ENCODE measurements at regions not wholly inside any gene's neighbourhood (a gene's known extent, or its start where the extent isn't known, plus 50 kb on each side); places are given as distances from the start of the nearest gene placed in this dataset.

DNA sequence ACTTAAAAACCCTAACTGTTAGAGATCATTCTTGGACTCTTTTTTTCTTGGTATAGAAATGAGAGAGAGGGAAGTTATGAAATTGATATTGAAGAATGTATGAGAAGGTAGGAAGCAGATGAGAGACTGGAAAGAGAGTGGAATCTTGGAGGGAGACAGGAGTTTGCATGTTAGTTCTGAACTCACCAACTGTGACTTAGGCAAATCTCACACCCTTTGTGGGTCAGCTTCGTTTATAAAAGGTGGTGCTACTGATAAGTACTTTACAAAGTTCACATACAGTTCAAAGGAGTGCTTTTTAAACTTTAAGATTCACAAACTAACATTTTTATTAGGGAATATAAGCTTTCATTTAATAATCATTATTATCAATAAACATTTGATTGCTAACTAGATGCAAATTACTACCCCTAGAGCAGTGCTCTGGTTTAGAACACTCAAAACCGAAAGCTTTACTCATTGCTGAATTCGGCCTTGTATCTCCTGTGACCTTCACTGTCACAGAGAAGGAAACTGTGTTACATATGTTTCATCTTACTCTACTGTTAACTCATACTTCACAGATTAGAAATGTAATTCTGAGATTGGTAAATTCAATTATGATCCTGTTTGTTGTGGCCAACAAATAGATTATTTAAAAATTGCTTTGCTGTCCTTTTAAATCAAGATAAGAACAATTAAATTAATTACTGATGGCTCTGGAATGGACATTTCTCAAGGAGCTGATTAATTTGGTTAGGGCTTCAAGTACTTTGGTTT, 143.2 kb downstream of the RMI1 start:
- no peak for DNase-seq (ENCODE audit: low spot score in 2 of 2)
- TF ChIP-seq EP300 (IDR thresholded peaks at IDR 0.05) (no peak), POLR2A (IDR thresholded peaks at IDR 0.05) (no peak)
- TF ChIP-seq, protein P1, sequence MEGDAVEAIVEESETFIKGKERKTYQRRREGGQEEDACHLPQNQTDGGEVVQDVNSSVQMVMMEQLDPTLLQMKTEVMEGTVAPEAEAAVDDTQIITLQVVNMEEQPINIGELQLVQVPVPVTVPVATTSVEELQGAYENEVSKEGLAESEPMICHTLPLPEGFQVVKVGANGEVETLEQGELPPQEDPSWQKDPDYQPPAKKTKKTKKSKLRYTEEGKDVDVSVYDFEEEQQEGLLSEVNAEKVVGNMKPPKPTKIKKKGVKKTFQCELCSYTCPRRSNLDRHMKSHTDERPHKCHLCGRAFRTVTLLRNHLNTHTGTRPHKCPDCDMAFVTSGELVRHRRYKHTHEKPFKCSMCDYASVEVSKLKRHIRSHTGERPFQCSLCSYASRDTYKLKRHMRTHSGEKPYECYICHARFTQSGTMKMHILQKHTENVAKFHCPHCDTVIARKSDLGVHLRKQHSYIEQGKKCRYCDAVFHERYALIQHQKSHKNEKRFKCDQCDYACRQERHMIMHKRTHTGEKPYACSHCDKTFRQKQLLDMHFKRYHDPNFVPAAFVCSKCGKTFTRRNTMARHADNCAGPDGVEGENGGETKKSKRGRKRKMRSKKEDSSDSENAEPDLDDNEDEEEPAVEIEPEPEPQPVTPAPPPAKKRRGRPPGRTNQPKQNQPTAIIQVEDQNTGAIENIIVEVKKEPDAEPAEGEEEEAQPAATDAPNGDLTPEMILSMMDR (IDR thresholded peaks at IDR 0.05), result no peak
- H3K27ac ChIP-seq, result no peak overlapping the region
- no peak overlapping the region for H3K4me3 ChIP-seq
- no peaks in the 10 kb centered on the region for H3K27me3 ChIP-seq
- H3K36me3 ChIP-seq, result no peaks in the 10 kb centered on the region
- WGBS, 2 donors, result 82 to 87% methylated on average over 3 of the region's 3 CpGs
- H3K9me3 ChIP-seq, result no peaks in the 10 kb centered on the region
- peaks cover 0 to 10% (median 0%) of the 10 kb centered on the region in 4 donors for H3K4me1 ChIP-seq

DNA sequence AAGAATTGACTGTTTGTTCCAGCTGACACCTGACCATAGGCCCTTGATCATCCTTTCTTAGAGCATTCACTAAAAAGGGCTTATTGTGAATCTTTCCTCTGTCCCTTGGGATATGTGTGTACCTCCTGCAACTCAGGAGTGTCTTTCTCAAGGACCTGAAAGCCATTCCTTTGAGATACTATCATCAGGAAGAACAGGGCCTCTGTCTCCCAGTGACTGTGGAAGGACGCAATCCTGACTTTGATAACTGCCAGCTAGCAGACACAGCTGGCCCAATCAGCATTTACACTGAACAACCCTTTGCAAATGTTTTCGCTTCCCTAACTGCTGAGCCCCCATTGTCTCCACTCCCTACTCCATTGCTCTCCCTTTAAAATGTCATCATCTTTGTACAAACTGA, 144.4 kb downstream of the RMI1 start:
- H3K36me3 ChIP-seq, result no peaks in the 10 kb centered on the region
- no peak overlapping the region for H3K4me3 ChIP-seq

DNA sequence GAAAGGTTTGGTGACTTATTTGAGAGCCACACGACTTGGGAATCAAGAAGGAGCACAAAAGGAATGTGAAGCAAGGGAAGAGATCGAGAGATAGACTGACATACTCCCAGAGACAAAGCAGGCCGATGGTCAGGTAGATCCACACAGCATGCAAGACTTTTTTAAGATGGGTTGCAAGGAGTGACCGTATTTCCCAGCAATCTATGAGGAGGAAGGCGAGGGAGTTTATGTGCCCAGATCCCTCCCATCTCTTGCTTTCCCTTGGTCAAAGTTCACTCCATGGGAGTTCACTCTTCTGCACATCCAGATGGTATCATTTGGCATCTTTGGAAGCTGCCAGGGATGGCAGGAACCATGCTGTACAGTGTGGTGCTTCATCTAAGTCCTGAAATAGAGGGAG, 148.9 kb downstream of the RMI1 start:
- whole genome bisulfite sequencing, 2 donors, result 62 to 68% methylated on average over 5 of the region's 5 CpGs
- no peaks in the 10 kb centered on the region for H3K27me3 ChIP-seq
- H3K9me3 ChIP-seq, result no peaks in the 10 kb centered on the region
- H3K4me1 ChIP-seq, result no peaks in the 10 kb centered on the region
- no peak overlapping the region for H3K27ac ChIP-seq
- H3K36me3 ChIP-seq, result no peaks in the 10 kb centered on the region
- DNase-seq (ENCODE audit: low spot score in 2 of 2), result no peak
- TF ChIP-seq EP300 (IDR thresholded peaks at IDR 0.05) (no peak), POLR2A (IDR thresholded peaks at IDR 0.05) (no peak)
- TF ChIP-seq, protein P1 (IDR thresholded peaks at IDR 0.05), result no peak
- no peak overlapping the region for H3K4me3 ChIP-seq

More for the DNA sequence above, 144.4 kb downstream of the RMI1 start:
- DNase-seq (ENCODE audit: low spot score in 2 of 2), result no peak
- Histone ChIP-seq H3K27ac (no peak overlapping the region), H3K4me1 (peaks cover 0 to 10% (median 0%) of the 10 kb centered on the region in 4 donors), H3K27me3 (no peaks in the 10 kb centered on the region), H3K9me3 (no peaks in the 10 kb centered on the region)
- 96 to 100% methylated on average over 2 of the region's 2 CpGs for WGBS, 2 donors
- TF ChIP-seq EP300 (IDR thresholded peaks at IDR 0.05), result no peak
- TF ChIP-seq, protein P1 (IDR thresholded peaks at IDR 0.05), result no peak
- TF ChIP-seq POLR2A (IDR thresholded peaks at IDR 0.05), result no peak

DNA sequence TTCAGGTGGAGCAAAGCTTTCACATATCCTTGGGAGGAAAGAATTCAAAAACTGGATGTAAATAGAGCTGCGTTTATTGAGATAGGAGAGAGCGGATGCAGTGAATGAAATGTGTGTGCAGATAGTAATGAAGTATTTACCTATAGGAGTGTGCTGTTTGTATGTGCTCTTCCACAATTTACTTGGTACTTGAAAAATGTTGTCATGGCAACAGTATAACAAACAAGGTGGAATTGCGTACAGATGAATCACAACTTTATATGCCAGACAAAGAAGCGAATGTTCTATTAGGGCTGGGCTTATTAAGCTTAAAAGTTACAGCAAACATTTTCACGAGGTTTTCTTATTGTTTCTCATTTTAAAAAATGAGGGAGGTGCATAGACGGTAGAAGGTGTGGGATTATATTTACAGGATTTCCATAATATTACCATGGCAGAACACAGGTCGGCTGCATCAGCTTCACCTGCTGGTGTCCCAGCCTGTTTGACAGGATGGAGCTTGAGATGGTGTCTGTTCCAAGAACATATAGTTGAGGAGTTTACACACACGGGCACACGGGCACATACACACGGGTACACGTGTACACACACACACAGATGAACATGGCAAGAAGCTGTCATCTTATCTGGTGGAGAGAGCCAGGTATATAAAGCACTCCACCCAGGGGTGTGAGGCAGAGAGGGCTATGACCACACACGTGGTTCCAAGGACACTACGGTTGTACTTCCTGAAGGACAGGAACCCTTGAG, 155.7 kb downstream of the RMI1 start:
- no peak overlapping the region for H3K27ac ChIP-seq
- TF ChIP-seq POLR2A (IDR thresholded peaks at IDR 0.05) (no peak), EP300 (IDR thresholded peaks at IDR 0.05) (no peak)
- TF ChIP-seq, protein P1 (IDR thresholded peaks at IDR 0.05), result no peak

DNA sequence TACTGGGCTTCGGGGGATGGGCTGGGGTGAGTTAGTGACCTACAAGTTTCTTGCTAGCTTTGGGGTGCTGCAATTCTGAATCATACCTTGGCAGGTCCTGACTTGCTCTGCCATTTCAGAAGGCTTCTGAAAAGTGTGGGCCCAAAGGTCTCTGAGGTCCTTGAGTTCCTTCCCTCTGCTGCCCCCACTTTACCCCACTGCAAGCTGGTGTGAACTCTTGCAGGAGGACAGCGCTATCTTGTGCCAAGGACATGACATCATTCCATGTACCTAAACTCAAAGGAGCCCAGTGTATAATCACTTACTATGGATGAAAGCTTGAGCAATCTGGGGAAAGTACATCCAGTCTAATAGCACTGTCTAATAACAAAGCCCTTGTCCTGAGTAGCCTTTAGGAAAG, 157.4 kb downstream of the RMI1 start:
- WGBS, 2 donors, result 79% methylated on average over 2 of the region's 2 CpGs
- H3K4me1 ChIP-seq, result peaks cover 0 to 32% (median 15%) of the 10 kb centered on the region in 4 donors
- no peak overlapping the region for H3K27ac ChIP-seq
- TF ChIP-seq, protein P1 (IDR thresholded peaks at IDR 0.05), result no peak
- TF ChIP-seq EP300 (IDR thresholded peaks at IDR 0.05), result no peak
- TF ChIP-seq POLR2A (IDR thresholded peaks at IDR 0.05), result no peak
- DNase-seq (ENCODE audit: low spot score in 2 of 2), result no peak
- H3K4me3 ChIP-seq, result no peak overlapping the region
- H3K9me3 ChIP-seq, result no peaks in the 10 kb centered on the region
- peaks cover 0 to 26% of the 10 kb centered on the region in 2 donors for H3K27me3 ChIP-seq
- H3K36me3 ChIP-seq, result no peaks in the 10 kb centered on the region

More for the DNA sequence above, 155.7 kb downstream of the RMI1 start:
- Histone ChIP-seq H3K9me3 (no peaks in the 10 kb centered on the region), H3K36me3 (no peaks in the 10 kb centered on the region), H3K4me3 (no peak overlapping the region), H3K4me1 (peaks cover 0 to 31% (median 15%) of the 10 kb centered on the region in 4 donors), H3K27me3 (peaks cover 0 to 11% of the 10 kb centered on the region in 2 donors)
- no peak for DNase-seq (ENCODE audit: low spot score in 2 of 2)
- WGBS, 2 donors, result 75 to 76% methylated on average over 13 of the region's 13 CpGs
